ENCODE measurements at regions not wholly inside any gene's neighbourhood (a gene's known extent, or its start where the extent isn't known, plus 50 kb on each side); places are given as distances from the start of the nearest gene placed in this dataset.

DNA sequence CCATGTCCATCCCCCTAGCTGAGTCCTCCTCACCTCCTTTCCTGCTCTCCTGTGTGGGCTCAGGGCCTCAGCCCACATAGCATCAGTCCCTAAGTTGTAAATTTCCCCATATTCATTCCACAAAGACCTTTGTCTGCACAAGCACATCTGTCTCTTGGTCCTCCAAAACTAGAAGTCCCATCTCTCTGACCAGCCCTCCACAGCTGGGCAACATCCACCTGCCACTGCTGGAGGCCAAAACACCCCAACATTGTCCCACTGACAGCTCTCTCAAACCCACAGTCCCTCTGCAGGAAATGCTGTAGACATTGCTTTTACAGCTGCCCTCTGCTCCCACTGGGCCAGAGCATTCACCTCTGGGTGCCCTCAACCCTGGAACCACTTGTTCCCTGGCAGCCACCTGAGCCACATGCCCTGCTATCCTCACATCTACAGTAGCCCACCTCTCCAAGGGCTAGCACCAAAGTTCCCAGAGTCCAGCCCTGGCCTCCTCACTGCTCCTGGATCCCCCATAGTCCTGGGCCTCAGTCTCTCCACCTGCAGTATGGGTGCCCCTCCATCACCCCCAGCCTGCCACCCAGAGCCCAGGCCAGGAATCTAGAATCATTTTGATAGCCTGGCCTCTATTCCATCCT is 1722.7 kb downstream of the TP53TG3F start:
- no peak overlapping the region for H3K9ac ChIP-seq (ENCODE audit: insufficient read length, low read depth)
- H3K36me3 ChIP-seq (ENCODE audit: insufficient read depth, insufficient read length, low read length): no peaks in the 10 kb centered on the region
- no peak for DNase-seq (ENCODE audit: low read depth, low spot score)
- H3K4me3 ChIP-seq (ENCODE audit: insufficient read length, low read depth): no peak overlapping the region
- H3K9me3 ChIP-seq (ENCODE audit: insufficient read depth, low read length): no peaks in the 10 kb centered on the region
- no peaks in the 10 kb centered on the region for H3K4me1 ChIP-seq (ENCODE audit: insufficient read depth, insufficient read length)
- TF ChIP-seq SUZ12 (IDR thresholded peaks at IDR 0.05; ENCODE audit: extremely low read depth, insufficient read depth, insufficient read length): no peak
- TF ChIP-seq ZNF274 (IDR thresholded peaks at IDR 0.05; ENCODE audit: low read depth, low read length): no peak
- TF ChIP-seq YY1 (IDR thresholded peaks at IDR 0.05; ENCODE audit: insufficient read depth, insufficient read length): no peak
- peaks cover 34% of the 10 kb centered on the region for H3K27me3 ChIP-seq (ENCODE audit: insufficient read depth, insufficient read length)

DNA sequence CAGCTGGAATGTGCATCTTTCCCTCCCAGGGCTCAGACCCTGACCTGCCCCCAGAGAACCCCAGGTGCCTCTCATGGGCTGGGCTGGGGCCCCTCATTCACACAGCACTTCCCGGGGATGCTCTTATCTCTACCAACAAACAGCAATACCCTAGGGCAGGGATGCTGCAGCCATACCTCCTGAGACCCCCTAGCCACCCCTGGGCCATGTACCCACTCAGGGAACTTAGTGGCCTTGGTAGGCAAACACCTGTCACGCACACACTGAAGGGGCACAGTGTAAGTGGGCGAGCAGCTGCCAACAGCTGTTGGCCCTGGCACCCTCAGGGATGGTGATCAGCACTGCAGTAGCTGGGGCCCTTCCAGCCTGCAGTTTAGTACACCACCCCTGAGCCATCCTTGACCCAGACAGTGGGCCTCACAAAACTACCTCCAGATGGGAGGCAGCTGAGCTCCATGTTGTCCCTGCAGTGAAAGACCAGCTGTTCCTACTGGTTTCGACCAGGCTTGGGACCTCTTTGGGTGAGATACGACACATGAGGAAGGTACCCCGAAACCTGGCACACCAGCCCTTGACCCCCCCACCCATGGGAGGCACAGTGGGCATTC is 1723.6 kb downstream of the TP53TG3F start:
- DNase-seq (ENCODE audit: low read depth, low spot score): no peak
- H3K4me1 ChIP-seq (ENCODE audit: insufficient read depth, insufficient read length): no peaks in the 10 kb centered on the region
- H3K9me3 ChIP-seq (ENCODE audit: insufficient read depth, low read length): no peaks in the 10 kb centered on the region
- H3K27me3 ChIP-seq (ENCODE audit: insufficient read depth, insufficient read length): peaks cover 34% of the 10 kb centered on the region
- H3K36me3 ChIP-seq (ENCODE audit: insufficient read depth, insufficient read length, low read length): no peaks in the 10 kb centered on the region
- no peak overlapping the region for H3K4me3 ChIP-seq (ENCODE audit: insufficient read length, low read depth)
- no peak overlapping the region for H3K9ac ChIP-seq (ENCODE audit: insufficient read length, low read depth)
- TF ChIP-seq ZNF274 (IDR thresholded peaks at IDR 0.05; ENCODE audit: low read depth, low read length) (no peak), SUZ12 (IDR thresholded peaks at IDR 0.05; ENCODE audit: extremely low read depth, insufficient read depth, insufficient read length) (no peak), YY1 (IDR thresholded peaks at IDR 0.05; ENCODE audit: insufficient read depth, insufficient read length) (no peak)

DNA sequence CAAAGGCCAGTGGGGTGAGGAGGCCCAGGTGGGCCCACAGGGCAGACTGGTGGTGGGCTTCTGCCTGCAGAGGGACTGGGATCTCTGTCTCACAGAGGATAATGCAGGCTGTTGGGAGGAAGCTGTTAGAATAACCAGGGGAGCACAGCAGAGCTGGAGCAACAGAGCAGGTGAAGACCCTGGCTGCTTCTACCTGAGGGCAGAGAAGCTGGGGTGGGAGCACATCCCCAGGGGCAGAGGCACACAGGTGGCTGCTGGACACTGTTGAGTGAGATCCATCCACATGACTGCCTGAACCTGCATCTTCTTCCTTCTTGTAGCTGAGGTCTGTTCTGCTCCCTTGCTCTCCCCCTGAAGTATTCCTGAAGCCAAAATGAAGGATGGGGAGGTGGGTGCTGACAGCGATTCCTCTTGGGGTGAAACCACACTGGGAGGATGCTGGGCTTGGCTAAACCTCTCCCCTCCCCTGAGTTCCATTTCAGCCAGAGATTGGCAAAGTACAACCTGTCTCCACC is 1725.0 kb downstream of the TP53TG3F start:
- H3K4me1 ChIP-seq (ENCODE audit: insufficient read depth, insufficient read length): no peaks in the 10 kb centered on the region
- H3K36me3 ChIP-seq (ENCODE audit: insufficient read depth, insufficient read length, low read length): no peaks in the 10 kb centered on the region
- TF ChIP-seq ZNF274 (IDR thresholded peaks at IDR 0.05; ENCODE audit: low read depth, low read length) (no peak), SUZ12 (IDR thresholded peaks at IDR 0.05; ENCODE audit: extremely low read depth, insufficient read depth, insufficient read length) (no peak), YY1 (IDR thresholded peaks at IDR 0.05; ENCODE audit: insufficient read depth, insufficient read length) (no peak)
- no peaks in the 10 kb centered on the region for H3K9me3 ChIP-seq (ENCODE audit: insufficient read depth, low read length)
- H3K27me3 ChIP-seq (ENCODE audit: insufficient read depth, insufficient read length): peaks cover 33% of the 10 kb centered on the region
- DNase-seq (ENCODE audit: low read depth, low spot score): no peak
- no peak overlapping the region for H3K9ac ChIP-seq (ENCODE audit: insufficient read length, low read depth)
- no peak overlapping the region for H3K4me3 ChIP-seq (ENCODE audit: insufficient read length, low read depth)

DNA sequence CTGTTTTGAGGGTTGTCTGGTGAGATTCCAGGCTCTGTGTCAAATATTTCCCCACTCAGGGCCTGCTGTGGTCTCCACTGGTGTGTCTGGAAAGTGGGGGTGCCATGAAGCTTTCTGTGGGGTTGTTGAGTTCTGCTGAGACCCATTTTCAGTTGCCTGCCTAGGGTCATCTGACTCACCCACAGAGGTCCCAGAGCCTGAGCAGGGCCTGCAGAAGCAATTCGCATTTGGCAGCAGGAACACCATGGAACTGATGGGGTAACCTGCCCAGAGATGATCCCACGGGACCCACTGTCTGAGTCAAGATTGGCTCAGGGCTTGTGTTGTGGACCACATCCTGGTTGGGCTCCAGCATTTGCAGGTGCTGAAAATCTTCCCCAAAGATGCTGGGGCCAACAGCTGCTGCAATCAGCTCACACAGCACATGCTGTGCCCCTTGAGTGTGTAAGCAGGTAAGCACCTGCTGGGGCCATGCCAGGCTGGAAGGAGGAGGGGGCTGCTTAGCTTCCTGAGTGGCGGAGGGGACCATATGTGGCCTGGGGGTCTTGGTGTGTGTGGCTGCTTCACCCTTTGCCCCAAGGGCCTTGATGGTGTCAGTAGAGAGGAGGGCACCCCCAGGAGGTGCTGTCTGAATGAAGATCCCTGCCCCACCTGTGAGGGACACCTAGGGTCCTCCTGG is 1726.1 kb downstream of the TP53TG3F start:
- H3K9me3 ChIP-seq (ENCODE audit: insufficient read depth, low read length): no peaks in the 10 kb centered on the region
- H3K9ac ChIP-seq (ENCODE audit: insufficient read length, low read depth): no peak overlapping the region
- TF ChIP-seq YY1 (IDR thresholded peaks at IDR 0.05; ENCODE audit: insufficient read depth, insufficient read length) (no peak), SUZ12 (IDR thresholded peaks at IDR 0.05; ENCODE audit: extremely low read depth, insufficient read depth, insufficient read length) (no peak), ZNF274 (IDR thresholded peaks at IDR 0.05; ENCODE audit: low read depth, low read length) (no peak)
- H3K36me3 ChIP-seq (ENCODE audit: insufficient read depth, insufficient read length, low read length): no peaks in the 10 kb centered on the region
- H3K27me3 ChIP-seq (ENCODE audit: insufficient read depth, insufficient read length): peaks cover 22% of the 10 kb centered on the region
- H3K4me3 ChIP-seq (ENCODE audit: insufficient read length, low read depth): no peak overlapping the region
- no peak for DNase-seq (ENCODE audit: low read depth, low spot score)
- H3K4me1 ChIP-seq (ENCODE audit: insufficient read depth, insufficient read length): no peaks in the 10 kb centered on the region

DNA sequence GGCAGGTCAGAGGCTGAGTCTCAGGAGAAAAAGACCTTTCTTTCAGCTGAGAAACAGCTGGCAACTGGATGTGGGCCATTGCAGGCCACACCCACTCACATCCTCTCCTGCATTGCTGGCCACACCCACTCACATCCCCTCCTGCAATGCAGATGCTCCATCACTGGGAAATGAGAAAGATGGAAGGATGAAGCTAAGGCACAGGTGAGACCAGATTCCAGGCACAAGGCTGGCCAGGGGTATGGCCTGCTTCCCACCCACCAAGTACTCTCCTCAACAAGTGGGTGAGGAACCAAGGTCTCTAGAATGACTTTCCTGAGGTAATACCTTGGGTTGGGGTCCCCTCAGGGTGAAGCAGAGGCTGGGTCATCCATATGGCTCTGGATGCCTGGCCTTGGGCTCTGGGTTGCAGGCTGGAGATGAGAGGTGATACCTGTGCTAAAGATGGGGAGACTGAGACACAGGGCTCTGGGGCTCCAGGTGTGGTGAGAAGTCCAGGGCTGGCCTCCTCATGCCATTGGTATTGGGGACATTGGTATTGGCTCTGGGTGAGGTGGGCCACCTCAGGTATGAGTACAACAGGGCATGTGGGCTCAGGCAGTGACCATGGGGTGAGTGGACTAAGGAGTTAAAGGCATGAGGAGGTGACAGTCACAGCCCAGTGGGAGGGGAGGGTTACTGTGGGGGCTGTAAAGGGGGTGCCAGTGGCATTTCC is 1726.8 kb downstream of the TP53TG3F start:
- Histone ChIP-seq H3K27me3 (ENCODE audit: insufficient read depth, insufficient read length) (peaks cover 16% of the 10 kb centered on the region), H3K9me3 (ENCODE audit: insufficient read depth, low read length) (no peaks in the 10 kb centered on the region), H3K36me3 (ENCODE audit: insufficient read depth, insufficient read length, low read length) (no peaks in the 10 kb centered on the region), H3K4me3 (ENCODE audit: insufficient read length, low read depth) (no peak overlapping the region), H3K4me1 (ENCODE audit: insufficient read depth, insufficient read length) (no peaks in the 10 kb centered on the region), H3K9ac (ENCODE audit: insufficient read length, low read depth) (no peak overlapping the region)
- DNase-seq (ENCODE audit: low read depth, low spot score): no peak
- TF ChIP-seq SUZ12 (IDR thresholded peaks at IDR 0.05; ENCODE audit: extremely low read depth, insufficient read depth, insufficient read length) (no peak), ZNF274 (IDR thresholded peaks at IDR 0.05; ENCODE audit: low read depth, low read length) (no peak), YY1 (IDR thresholded peaks at IDR 0.05; ENCODE audit: insufficient read depth, insufficient read length) (no peak)

DNA sequence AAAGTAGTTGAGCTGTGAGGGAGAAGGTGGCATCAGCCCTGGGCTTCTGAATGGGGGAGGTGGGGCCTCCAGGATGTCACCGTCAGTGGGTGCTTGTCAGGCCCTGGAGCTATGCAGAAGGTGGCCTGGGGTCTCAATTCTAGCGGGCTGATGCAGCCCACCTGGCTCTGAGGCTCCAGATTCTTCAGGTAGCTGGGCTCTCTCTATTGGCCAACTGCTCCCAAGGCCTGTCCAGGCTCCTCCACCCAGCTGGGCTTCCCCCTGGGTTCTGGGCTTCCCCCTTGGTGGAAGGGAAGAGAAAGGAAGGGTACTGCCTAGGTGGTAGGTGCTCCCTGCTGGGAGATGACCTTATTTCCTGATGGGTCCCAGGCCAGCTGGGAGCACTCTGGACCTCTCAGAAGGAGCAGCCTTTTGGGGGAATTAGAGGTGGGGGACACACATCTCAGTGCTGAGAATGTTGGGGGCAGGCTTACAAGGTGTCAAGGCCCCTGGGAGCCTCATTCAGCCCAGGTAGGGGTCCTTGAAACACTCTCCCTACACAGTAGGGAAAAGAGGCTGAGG is 1728.3 kb downstream of the TP53TG3F start:
- Histone ChIP-seq H3K4me1 (ENCODE audit: insufficient read depth, insufficient read length) (no peaks in the 10 kb centered on the region), H3K9ac (ENCODE audit: insufficient read length, low read depth) (no peak overlapping the region), H3K36me3 (ENCODE audit: insufficient read depth, insufficient read length, low read length) (no peaks in the 10 kb centered on the region), H3K9me3 (ENCODE audit: insufficient read depth, low read length) (no peaks in the 10 kb centered on the region), H3K27me3 (ENCODE audit: insufficient read depth, insufficient read length) (peaks cover 13% of the 10 kb centered on the region), H3K4me3 (ENCODE audit: insufficient read length, low read depth) (no peak overlapping the region)
- DNase-seq (ENCODE audit: low read depth, low spot score): no peak
- no peak for TF ChIP-seq ZNF274 (IDR thresholded peaks at IDR 0.05; ENCODE audit: low read depth, low read length)
- no peak for TF ChIP-seq SUZ12 (IDR thresholded peaks at IDR 0.05; ENCODE audit: extremely low read depth, insufficient read depth, insufficient read length)
- TF ChIP-seq YY1 (IDR thresholded peaks at IDR 0.05; ENCODE audit: insufficient read depth, insufficient read length): no peak

Measured in NT2/D1 (cell line).